Left cardiac atrium (tissue), 4 donors: ENCODE measurements at regions not wholly inside any gene's neighbourhood (a gene's known extent, or its start where the extent isn't known, plus 50 kb on each side); places are given as distances from the start of the nearest gene placed in this dataset.
"Not testable (repeated sequence)": the region's sequence is repeated elsewhere in the genome, so short reads cannot be mapped to it uniquely, and the experiment has no call there.

Source experiments
- ATAC-seq, 2 donors: fragments of 200-7000 bp; cut with Tn5 transposase; one replicate each; pipeline ENCODE4 v1.9.1; 2020; ENCODE audit warnings: mild to moderate bottlenecking in 2 of 2, moderate library complexity in 2 of 2
- DNase-seq: peaks from one replicate; pipeline ENCODE4 v3.0.0-alpha.2; 2020
- intact Hi-C, 2 donors: fragments of 100-400 bp; cut with DNase I; formaldehyde crosslinking; loops; one replicate each; pipeline versions ENCODE4 v1.14.1 to v1.15.1; 2022 to 2023
- donor health status: DM: no; HTN: yes; CAD: no.
- donor health status: DM: no; HTN: yes; CAD: no; lungs with severe emphysema.
- donor health status: DM: yes; HTN: yes; CAD: no.
- donor health status: Dilated cardiomyopathy.

DNA sequence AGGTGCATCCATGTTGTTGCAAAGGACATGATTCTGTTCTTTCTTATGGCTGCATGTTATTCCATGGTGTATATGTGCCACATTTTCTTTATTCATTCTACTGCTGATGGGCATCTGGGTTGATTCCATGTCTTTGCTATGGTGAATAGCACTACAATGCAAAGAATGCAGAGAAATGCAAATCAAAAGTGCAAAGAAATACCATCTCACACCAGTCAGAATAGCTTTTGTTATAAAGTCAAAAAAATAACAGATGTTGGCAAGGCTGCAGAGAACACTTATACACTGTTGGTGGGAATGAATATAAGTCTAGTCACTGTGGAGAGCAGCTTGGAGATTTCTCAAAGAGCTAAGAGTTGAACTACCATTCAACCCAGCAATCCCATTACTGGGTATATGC, 99.2 kb downstream of the DHRS2 start:
- DNase-seq (no peak), ATAC-seq (no peak)
- intact Hi-C loops: no loop called here

DNA sequence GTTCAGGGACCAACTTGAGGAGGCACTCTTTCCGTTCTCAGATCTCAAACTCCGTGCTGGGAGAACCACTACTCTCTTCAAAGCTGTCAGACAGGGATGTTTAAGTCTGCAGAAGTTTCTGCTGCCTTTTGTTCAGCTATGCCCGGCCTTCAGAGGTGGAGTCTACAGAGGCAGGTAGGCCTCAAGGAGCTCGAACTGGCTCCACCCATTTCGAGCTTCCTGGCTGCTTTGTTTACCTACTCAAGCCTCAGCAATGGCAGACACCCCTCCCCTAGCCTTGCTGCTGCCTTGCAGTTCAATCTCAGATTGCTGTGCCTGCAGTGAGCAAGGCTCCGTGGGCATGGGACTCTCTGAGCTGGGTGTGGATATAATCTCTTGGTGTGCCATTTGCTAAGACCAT, 108.2 kb downstream of the DHRS2 start:
- DNase-seq, intact Hi-C loops, ATAC-seq: not testable (repeated sequence)

DNA sequence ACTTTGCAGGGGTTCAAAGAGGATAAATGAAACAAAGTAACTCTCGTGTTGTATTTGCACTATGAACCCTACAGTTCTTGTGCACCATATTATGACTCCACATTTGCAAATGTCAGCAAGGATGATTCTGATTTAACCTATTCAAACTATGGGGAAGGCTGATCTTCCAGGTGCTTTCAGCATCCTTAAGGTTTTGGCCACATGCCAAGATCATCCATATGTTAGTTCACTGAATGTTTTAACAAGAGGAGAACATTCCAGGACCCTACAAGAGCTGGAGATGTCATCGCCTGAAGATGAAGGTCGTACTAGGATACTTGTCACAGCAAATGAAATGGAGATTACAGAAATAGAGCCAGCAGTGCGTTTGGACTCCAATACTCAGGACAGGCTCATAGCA, 114.2 kb downstream of the DHRS2 start:
- DNase-seq: no peak
- ATAC-seq: no peak
- intact Hi-C loops: no loop called here

DNA sequence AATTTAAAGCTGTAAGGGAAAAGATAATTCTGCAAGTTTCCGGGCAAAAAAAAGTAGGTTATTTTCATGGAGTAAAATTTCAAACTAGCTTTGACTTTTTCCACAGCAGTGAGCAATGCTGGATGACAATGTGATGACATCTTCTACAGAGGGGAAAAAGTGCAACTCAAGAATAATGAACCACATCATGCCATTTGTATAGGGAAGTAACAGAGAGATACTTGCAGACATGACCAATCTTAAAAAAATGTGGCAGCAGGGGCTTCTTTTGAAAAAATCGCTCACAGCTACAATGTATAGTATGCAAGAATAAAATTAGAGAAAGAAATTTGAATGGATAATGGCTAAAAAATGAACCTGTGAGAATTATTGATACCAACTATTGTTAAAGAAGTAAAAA, 115.5 kb downstream of the DHRS2 start:
- DNase-seq (no peak), ATAC-seq (no peak)
- intact Hi-C loops: no loop called here

DNA sequence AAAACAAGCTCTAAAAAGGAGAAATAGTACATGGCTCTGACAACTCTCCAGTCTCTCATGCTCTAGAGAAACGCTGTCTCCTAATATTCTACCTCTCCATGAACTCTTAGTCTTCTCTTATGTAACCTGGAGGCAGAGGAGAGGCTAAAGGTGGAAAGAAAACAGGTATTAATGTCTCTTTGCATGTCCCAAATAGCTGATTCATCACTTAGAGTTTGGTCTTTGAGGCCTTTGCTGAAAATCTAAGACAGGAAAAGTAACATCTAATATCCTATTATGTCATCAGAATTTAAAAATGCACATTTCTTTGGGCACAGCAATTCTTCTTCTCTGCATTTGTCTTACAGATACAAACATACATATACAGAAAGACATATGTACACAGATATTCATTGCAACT, 127.2 kb downstream of the DHRS2 start:
- ATAC-seq: no peak
- intact Hi-C loops: no loop called here
- DNase-seq: no peak

DNA sequence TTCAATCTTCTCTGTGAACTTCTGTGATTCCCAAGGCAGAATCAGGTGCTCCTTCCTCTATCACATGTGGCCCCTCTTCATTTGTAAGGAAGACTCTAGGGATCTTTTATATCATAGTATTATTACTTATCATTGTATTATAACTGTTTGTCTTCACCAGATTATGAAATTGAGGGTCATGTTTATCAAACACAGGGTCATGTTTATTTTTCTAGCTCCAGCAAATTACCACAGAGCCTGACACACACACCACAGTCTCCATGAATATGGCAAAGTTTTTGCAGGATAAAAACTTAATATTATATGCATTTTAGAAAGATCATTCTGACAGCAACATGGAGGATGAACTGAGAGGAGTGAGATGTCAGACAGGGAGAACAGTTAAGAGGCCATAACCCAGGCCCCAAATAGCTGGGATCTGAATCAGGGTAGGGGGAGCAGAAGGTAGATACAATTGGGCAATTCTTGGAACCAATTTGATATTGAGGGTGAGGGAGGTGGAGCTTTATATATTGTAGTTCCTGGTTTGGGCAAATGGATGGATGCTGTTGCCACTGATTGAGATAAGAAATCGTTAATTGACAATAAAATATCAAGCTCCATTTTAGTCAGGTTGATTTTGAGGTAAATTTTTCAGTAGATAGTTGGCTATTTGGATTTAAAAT, 130.7 kb downstream of the DHRS2 start:
- DNase-seq (no peak), ATAC-seq (no peak)
- intact Hi-C loops: no loop called here

DNA sequence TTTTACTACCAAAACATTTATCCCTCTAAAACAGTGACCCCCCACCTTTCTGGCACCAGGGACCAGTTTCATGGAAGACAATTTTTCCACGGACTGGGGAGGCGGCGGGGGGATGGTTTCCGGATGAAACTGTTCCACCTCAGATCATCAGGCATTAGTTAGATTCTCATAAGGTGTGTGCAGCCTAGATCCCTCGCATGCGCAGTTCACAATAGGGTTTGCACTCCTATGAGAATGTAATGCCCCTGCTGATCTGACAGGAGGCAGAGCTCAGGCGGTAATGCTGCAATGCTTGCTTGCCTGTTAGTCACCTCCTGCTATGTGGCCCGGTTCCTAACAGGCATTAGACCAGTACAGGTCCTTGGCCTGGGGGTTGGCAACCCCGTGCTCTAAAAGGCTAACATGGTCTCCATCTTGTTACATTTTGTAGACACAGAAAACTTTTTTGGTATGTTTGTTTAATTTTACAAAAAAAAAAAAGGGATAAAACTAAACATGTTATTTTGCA, 133.1 kb downstream of the DHRS2 start:
- intact Hi-C loops, DNase-seq, ATAC-seq: not testable (repeated sequence)

DNA sequence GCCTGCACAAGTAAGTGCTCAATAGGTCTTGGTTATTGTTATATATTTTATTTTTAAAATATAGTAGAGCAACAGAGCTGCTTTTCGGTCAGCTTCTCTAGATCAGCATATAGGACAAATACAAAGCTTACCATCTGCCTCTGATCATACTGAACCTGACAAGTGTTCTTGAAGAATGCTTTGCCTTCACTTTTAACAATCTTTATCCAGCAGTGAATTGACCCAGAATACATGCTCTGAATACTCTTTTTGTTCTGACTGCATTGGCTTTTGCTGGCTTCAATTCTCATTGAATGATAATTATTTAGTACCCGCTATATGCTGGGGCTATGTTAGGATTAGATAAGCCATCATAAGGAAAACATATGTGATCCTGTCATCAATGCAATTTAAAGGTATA, 137.8 kb downstream of the DHRS2 start:
- intact Hi-C loops: no loop called here
- ATAC-seq (no peak), DNase-seq (no peak)

DNA sequence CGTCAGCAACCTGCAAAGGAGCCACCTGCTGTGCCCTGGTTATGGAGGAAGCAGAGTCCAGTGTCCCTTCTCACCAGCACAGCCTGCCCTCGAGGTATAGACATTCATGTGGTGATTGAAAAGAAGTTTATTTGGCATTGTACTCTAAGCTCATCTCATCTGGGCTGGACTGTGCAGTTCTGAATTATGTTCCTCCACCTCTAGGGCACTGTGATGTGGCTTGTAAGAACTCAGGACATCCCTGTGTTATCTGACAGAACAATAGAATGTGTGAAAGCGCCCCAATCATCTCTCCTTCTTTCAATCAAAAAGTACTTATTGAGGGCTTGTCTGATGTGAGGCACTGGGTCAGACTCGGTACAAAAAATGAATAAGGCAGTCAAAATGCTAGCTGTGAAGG, 140.1 kb downstream of the DHRS2 start:
- no peak for ATAC-seq

DNA sequence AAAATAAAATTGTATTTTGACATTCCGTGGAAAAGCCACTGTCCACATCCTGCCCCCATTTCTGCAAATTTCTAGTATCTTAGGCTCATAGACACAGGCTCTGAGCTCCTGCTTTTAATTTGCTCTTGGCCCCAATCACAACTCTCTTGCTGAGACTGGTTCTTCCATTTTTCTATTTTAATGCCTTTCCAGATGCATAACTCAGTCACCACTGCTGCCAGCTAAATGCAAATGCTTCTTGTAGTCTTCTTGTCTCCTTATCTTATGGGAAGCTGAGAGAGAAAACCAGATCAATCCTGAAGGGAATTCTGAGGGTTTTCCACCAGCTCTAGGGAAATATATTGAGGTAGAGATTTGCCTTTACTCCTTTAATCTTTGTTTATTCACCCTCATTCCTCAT, 149.0 kb downstream of the DHRS2 start:
- DNase-seq (no peak), ATAC-seq (no peak)
- intact Hi-C loops: no loop called here

More for the DNA sequence above, 140.1 kb downstream of the DHRS2 start:
- intact Hi-C loops: no loop called here
- no peak for DNase-seq

DNA sequence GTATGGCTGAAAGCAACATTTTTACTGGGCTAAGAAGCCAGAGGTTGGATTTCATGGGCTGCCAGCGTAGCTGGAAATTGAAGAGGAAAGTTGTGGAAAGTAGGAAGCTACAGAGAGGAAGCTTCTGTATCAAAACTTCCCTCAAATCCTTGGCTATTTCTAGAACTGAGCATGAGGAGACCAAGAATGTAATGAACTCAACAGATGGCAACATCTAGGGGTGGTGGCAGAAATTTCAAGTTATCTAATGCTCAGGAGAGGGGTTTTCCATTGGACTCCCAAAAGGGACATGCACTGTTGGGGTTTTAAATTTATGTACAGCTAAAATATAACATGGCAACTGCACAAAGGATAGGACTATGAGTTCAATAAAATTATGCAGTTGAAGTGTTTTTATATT, 151.3 kb downstream of the DHRS2 start:
- ATAC-seq: no peak
- no peak for DNase-seq
- intact Hi-C loops: no loop called here

DNA sequence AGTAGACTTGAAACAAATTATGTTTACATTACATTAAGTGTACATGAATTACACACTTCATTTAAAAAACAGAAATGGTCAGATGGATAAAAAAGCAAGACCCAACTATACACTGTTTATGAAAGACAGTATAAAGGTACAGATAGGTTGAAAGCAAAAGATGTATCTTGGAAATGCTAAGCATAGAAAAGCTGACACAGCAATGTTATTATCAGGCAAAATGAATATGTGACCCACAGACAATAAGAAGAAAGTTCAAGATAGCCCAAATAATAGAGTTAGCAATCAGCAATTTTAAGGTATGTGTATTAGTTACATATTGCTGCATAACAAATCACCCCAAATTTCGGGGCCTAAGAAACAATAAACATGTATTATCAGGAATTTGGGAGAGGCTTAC, 153.5 kb downstream of the DHRS2 start:
- no peak for DNase-seq
- intact Hi-C loops: no loop called here
- ATAC-seq: no peak

DNA sequence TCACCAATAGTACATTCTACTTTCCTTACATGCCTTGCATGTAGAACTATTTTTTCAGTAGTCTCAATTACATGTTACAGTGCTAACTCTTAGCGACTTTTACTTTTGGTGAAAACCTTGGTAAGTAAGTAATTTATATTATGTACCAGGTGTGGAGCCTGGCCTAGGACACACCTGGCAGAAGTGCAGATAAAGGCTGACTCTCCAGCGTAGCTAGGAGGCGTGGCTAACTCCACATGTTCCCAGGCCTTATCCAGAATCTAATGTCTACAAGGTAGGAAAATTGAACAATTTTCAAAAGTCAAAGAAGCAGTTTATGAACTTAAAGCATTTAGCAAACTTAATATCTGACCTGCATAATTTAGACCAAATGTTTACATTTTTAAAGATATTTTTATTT, 157.4 kb downstream of the DHRS2 start:
- ATAC-seq (no peak), DNase-seq (no peak)
- intact Hi-C loops: no loop called here

DNA sequence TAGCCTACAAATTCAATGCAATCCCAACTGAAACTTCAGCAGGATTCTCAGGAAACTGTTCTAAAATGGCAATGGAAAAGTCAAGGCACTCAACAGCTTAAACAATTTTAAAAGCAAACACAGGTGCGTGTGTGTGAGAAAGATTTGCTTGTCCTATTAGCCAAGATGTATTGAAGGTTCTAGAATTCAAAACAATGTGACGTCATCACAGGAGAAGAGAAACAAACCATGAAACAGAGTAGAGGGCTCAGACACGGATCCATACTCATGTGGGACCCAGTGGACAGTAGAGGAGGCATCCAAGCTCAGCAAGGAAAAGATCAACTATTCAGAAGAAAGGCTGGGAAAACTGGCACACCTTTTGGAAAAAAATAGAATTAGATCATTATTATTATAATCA, 152.8 kb upstream of the DHRS4 start:
- DNase-seq: no peak
- no peak for ATAC-seq
- intact Hi-C loops: no loop called here

DNA sequence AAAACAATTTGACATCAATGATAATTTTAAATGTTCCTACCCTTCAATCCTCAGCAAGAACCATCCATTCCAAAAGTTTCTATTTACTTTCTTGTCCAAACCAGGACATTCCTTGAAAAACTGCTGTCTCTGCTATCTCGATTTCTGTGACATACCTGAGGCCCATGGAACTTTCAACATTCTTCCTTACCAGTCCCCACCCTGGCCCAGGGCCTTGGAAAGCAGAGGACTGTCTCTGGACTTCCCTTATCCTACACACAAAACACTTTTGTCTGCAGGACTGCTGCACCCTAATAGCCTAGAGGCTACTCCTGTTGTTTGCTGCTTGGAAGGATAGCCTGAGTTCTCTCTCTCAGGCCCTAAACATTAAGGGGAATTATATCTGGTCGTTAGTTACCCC, 151.8 kb upstream of the DHRS4 start:
- intact Hi-C loops: no loop called here
- ATAC-seq (no peak), DNase-seq (no peak)

DNA sequence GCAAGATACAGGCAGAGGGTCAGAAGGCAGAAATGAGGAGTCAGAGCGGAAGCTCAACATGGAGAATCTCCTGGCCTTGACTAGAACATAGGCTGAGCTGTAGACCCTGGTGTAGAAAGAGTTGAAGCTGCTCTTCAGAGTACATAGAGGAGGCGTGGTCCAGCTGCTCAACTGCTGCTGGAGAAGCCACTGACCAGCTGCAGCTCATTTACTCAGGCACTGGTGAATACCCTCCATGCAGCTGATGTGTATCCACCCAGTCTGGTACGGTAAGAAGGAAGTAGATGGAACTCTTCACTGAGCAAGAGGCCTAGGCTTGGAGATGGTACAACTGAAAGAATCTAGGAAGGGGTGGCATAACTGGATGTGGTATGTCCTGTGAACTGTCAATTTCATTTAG, 148.8 kb upstream of the DHRS4 start:
- intact Hi-C loops: no loop called here
- ATAC-seq: no peak
- no peak for DNase-seq

DNA sequence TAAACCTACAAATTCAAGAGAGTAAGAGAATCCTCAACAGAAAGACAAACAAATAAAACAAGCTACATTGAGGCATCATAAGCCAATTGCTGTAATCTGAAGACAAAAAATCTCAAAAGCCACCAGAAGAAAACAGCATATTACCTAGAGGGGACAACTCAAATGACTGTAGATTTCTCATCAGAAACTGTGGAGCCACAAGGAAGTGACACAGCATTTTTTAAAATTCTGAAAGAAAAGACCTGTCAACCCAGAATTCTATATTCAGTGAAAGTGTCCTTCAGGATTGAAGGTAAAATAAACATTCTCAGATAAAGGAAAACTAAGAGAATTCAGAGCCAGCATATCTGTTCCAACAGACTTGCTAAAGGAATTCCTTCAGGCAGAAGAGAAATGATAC, 147.8 kb upstream of the DHRS4 start:
- DNase-seq (no peak), ATAC-seq (no peak)
- intact Hi-C loops: no loop called here

DNA sequence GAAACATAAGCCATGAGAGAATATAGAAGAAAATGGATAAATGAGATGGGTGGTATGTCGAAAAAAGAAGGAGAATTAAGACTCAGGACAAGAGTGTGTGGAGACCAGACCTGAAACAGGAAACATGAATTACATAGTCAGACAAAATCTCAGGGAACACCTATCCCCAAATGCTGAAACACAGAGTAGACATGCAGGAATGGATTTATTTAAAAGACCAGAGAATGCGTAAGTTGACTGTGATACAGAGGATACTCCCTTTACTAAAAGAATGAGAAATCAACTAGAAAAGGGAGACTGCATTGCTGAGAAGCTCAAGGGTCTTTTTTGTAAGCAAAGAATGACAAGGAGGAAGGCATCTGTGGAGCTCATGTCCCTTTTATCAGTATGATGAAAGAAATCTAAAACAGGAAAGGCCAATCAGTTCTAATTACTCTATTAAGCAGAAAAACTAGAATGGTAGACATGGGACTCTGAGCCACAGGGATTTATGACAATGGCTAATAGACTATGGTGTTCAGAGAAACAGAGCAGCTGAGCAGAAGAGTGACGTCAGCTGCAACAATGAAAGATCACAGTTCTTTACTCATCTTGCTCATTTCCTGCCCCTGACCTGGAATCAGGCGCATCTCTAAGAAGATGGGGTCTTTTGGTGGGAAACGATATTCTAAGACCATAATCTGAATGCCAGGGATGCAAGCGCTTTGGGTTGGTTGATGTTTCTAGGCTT, 138.9 kb upstream of the DHRS4 start:
- DNase-seq (no peak), ATAC-seq (no peak)
- intact Hi-C loops: no loop called here

DNA sequence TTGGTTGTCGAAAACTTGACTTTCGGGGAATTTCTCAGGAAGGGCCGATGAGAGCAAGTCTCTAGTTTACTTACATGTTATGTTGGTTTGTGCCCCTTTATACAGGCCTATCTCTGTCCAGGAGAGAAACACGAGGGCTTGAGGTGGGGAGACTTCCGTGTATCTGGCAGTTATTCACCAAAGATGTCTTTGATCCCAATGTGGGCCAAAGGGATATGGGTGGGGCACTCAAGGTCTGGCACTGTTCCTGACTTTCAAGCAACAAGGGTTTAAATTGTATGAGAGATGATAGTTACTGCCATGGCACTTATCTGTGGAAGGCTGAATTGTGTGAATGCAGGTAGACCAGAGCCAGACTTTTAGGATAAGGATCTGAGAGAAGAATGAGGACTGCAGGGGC, 137.2 kb upstream of the DHRS4 start:
- DNase-seq: no peak
- intact Hi-C loops: no loop called here
- ATAC-seq: no peak

DNA sequence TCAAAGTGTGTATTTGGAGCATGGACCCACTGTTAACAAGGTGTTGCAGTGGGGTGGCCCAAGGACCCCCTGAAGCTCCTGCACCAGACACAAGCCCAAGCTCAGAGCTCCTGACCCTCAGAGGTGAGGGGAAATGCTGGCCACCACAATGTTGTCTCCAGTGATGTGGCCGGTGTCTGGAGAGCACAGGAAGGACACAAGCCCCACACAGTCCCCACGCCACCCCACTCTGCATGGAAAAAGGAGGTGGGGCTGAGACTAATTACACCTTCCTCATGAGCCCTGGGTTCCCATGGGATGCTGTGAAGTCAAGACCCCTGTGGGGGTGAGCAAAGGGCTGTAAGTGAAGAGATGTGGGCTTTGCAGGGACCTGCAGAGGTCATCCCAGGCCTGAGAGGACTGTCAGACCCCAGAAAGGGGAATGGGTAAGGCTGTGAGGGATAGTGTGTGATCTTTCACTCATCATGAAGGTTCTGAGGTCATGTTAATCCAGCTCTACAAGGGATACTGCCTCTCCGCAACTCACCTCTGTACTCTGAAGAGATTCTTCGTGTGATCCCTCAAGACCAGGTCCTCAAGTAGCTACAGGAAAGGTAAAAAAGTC, 136.3 kb upstream of the DHRS4 start:
- ATAC-seq: no peak
- intact Hi-C loops: no loop called here
- no peak for DNase-seq
